GM20000 (cell line): ENCODE measurements at regions not wholly inside any gene's neighbourhood (a gene's known extent, or its start where the extent isn't known, plus 50 kb on each side); places are given as distances from the start of the nearest gene placed in this dataset.

Source experiments
- DNase-seq: peaks from one replicate; pipeline ENCODE4 v3.0.0; 2012; ENCODE audit warnings: low spot score
- CTCF ChIP-seq: IDR thresholded peaks from 2 replicates; pipeline ENCODE4 v1.5.1; 2012; ENCODE audit warnings: mild to moderate bottlenecking, control low read depth; ENCODE audit errors: extremely low read depth, missing control alignments

- no peak for DNase-seq
- TF ChIP-seq CTCF: no peak
These were observed 122.1 kb upstream of the DAPK1 start for GRCh38 chr9:87375397-87376073.

- TF ChIP-seq CTCF: no peak
- DNase-seq: no peak
These were observed 119.0 kb upstream of the DAPK1 start for GRCh38 chr9:87378676-87379075.

DNA sequence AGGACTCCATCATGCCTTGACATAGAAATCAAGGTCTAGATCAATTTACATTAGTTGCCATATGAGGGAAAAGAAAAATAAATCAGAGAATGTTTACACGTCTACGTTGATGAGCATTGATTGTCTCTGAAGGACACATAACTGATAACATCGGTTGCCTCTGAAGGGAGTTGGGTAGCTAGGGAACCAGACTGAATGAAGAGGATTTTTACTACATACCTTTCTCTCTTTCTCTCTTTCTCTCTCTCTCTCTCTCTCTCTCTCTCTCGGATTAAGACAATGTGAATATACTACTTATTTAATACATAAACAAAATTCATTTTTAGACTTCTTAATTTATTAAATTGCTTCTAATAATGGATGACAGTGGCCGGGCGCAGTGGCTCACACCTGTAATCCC, 118.4 kb upstream of the DAPK1 start:
- TF ChIP-seq CTCF: no peak
- no peak for DNase-seq

GRCh38 chr9:87381050-87381711, 116.5 kb upstream of the DAPK1 start:
- DNase-seq: no peak
- no peak for TF ChIP-seq CTCF

GRCh38 chr9:87381746-87382145, 115.9 kb upstream of the DAPK1 start:
- DNase-seq: no peak
- TF ChIP-seq CTCF: no peak

DNA sequence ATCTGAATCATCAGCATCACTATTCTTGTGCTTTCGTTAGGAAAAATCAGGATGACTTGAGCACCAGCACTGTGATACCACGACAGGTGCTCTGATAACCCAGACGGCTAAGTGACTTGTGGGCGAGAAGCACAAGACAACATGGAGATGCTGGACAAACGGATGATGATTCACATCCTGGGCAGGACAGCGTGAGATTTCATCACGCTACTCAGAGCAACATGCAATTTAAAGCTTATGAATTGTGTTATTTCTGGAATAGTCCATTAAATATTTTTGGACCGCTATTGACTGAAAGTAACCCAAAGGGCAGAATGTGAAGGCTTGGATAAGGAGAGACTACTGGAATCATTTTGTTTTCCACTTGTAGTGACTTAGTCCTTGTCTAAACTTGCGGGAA, 114.8 kb upstream of the DAPK1 start:
- no peak for TF ChIP-seq CTCF
- DNase-seq: no peak

DNA sequence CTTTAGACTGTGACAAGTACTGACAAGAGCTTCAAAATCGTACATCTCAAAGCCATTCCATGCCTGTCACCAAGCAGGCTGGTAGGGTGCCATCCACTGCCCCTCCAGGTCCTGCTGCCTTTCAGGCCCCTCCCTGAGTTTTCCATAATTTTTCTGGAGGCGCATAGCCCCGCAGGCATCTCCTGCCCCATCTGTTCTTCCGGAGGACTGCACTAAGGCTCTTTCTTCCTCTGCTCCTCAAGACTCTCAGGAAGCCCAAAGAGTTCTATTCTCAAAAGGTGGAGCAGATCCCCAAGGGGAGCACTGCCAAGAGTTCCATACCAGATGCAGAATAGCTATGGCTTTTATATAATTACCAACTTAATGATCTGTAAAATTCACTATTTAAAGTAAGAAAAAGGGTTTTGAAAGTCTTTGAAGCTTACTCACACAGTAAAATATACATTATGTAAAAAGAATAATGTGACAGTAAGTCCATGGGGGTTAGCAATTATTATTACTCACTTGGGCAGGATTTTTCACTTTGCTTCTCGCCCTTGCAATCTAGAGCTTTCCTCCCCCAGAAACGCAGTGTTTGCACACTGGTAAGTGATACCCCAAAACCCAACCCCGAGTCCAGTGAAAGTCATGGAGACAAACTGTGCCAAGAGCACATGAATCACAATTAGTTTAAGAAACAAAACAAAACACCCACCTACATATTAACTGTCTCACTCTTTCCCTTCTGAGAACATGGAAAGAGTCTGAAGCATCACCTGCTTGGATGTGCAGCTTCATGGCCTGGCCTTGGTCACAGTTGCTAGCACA, 114.1 kb upstream of the DAPK1 start:
- no peak for DNase-seq
- no peak for TF ChIP-seq CTCF
